IMR-90 (cell line): ENCODE measurements at regions not wholly inside any gene's neighbourhood (a gene's known extent, or its start where the extent isn't known, plus 50 kb on each side); places are given as distances from the start of the nearest gene placed in this dataset.

Source experiments
- ATAC-seq: fragments of 200-7000 bp; cut with Tn5 transposase; 2 replicates; pipeline ENCODE4 v1.9.1; 2020; ENCODE audit warnings: low read depth, mild to moderate bottlenecking, moderate library complexity
- BruUV-seq: library from RNA; stranded (reverse); fragments of 400-500 nt; replicated peaks from 2 replicates; lab custom pipeline; 2021; lab: Mats Ljungman, UMichigan
- CTCF ChIA-PET: fragments of 300-600 bp; formaldehyde crosslinking; extraction: SDS; loops from one replicate; lab custom pipeline; 2021; ENCODE audit warnings: antibody characterized with exemption; lab: Yijun Ruan, JAX
- POLR2A ChIA-PET: fragments of 300-600 bp; sonication (Branson Sonifier 250); formaldehyde crosslinking; loops from one replicate; lab custom pipeline; 2022; ENCODE audit warnings: antibody characterized with exemption; ENCODE audit not compliant: unreplicated experiment; lab: Charles Lee
- DNase-seq: peaks from one replicate; pipeline ENCODE4 v3.0.0; 2013
- H2AFZ ChIP-seq: replicated peaks from 2 replicates; pipeline ENCODE3; 2013; ENCODE audit warnings: low read length, mild to moderate bottlenecking; ENCODE audit not compliant: poor library complexity
- H2AK5ac ChIP-seq: 2 replicates; pipeline ENCODE4 v1.6.1; 2013; ENCODE audit warnings: low read depth, low read length, inconsistent platforms
- H2AK9ac ChIP-seq: replicated peaks from 2 replicates; pipeline ENCODE3; 2013; ENCODE audit warnings: mild to moderate bottlenecking, low read depth, low read length, moderate library complexity; ENCODE audit not compliant: poor library complexity
- H2BK120ac ChIP-seq: 2 replicates; pipeline ENCODE4 v1.6.1; 2013; ENCODE audit warnings: low read depth, low read length, inconsistent platforms
- H2BK15ac ChIP-seq: 3 replicates; pipeline ENCODE4 v1.6.1; 2013; ENCODE audit warnings: low read depth, low read length, inconsistent platforms
- H2BK20ac ChIP-seq: 2 replicates; pipeline ENCODE4 v1.6.1; 2013; ENCODE audit warnings: low read depth, mild to moderate bottlenecking, inconsistent platforms, low read length, moderate library complexity
- H2BK5ac ChIP-seq: 2 replicates; pipeline ENCODE4 v1.6.1; 2013; ENCODE audit warnings: mild to moderate bottlenecking, low read depth, low read length, inconsistent platforms; ENCODE audit not compliant: poor library complexity, severe bottlenecking
- H3K14ac ChIP-seq: replicated peaks from 2 replicates; pipeline ENCODE4 v1.6.1; 2013; ENCODE audit warnings: low read depth, low read length, inconsistent platforms
- H3K18ac ChIP-seq: 2 replicates; pipeline ENCODE4 v1.6.1; 2013; ENCODE audit warnings: low read depth, low read length, control low read depth
- H3K23ac ChIP-seq: 2 replicates; pipeline ENCODE4 v1.6.1; 2013; ENCODE audit warnings: low read depth, low read length, inconsistent platforms
- H3K27ac ChIP-seq: 2 replicates; pipeline ENCODE4 v1.5.1; 2013; ENCODE audit warnings: mild to moderate bottlenecking, control low read depth, low read length; ENCODE audit not compliant: insufficient read depth
- H3K27me3 ChIP-seq: 2 replicates; pipeline ENCODE4 v1.6.1; 2013; ENCODE audit warnings: low read length; ENCODE audit not compliant: control insufficient read depth, insufficient read depth
- H3K36me3 ChIP-seq: 2 replicates; pipeline ENCODE4 v1.6.1; 2013; ENCODE audit warnings: low read length, mixed read lengths; ENCODE audit not compliant: control insufficient read depth, insufficient read depth
- H3K4ac ChIP-seq: 2 replicates; pipeline ENCODE4 v1.6.1; 2013; ENCODE audit warnings: low read depth, low read length, inconsistent platforms
- H3K4me1 ChIP-seq: 2 replicates; pipeline ENCODE4 v1.6.1; 2013; ENCODE audit warnings: low read length, mixed read lengths; ENCODE audit not compliant: control insufficient read depth, insufficient read depth
- H3K4me2 ChIP-seq: 2 replicates; pipeline ENCODE4 v1.6.1; 2013; ENCODE audit warnings: low read depth, mild to moderate bottlenecking, control low read depth, low read length, moderate library complexity
- H3K4me3 ChIP-seq: 2 replicates; pipeline ENCODE4 v1.5.1; 2013; ENCODE audit warnings: low read depth, mild to moderate bottlenecking, control low read depth, low read length, moderate library complexity; ENCODE audit not compliant: insufficient read depth
- H3K56ac ChIP-seq: 2 replicates; pipeline ENCODE4 v1.6.1; 2013; ENCODE audit warnings: low read length, inconsistent platforms; ENCODE audit not compliant: insufficient read depth; ENCODE audit errors: extremely low read depth
- H3K79me1 ChIP-seq, 2 experiments: 2 replicates each; pipeline ENCODE4 v1.6.1; 2013; ENCODE audit warnings: low read length in 2 of 2, inconsistent platforms in 1 of 2, low read depth in 1 of 2
- H3K9ac ChIP-seq: 2 replicates; pipeline ENCODE4 v1.6.1; 2013; ENCODE audit warnings: low read depth, low read length, control low read depth
- H3K9me1 ChIP-seq: 2 replicates; pipeline ENCODE4 v1.6.1; 2013; ENCODE audit warnings: low read length, inconsistent platforms; ENCODE audit not compliant: insufficient read depth
- H3K9me3 ChIP-seq: 2 replicates; pipeline ENCODE4 v1.6.1; 2013; ENCODE audit warnings: low read length; ENCODE audit not compliant: control insufficient read depth, insufficient read depth
- H4K20me1 ChIP-seq: 2 replicates; pipeline ENCODE4 v1.6.1; 2013; ENCODE audit warnings: low read length, inconsistent platforms; ENCODE audit not compliant: insufficient read depth
- H4K5ac ChIP-seq: 2 replicates; pipeline ENCODE4 v1.6.1; 2013; ENCODE audit warnings: mild to moderate bottlenecking, low read depth, low read length, control low read depth
- H4K8ac ChIP-seq, 2 experiments: 2 replicates each; pipeline ENCODE4 v1.6.1; 2013; ENCODE audit warnings: low read depth in 2 of 2, low read length in 2 of 2, control low read depth in 1 of 2, inconsistent platforms in 1 of 2
- H4K91ac ChIP-seq: 2 replicates; pipeline ENCODE4 v1.6.1; 2013; ENCODE audit warnings: low read depth, low read length, inconsistent platforms; ENCODE audit not compliant: insufficient read depth
- CHD1 ChIP-seq: IDR thresholded peaks from 2 replicates; pipeline ENCODE4 v1.6.1; 2012; ENCODE audit warnings: low read depth, low read length, improper control_type of control experiment
- CTCF ChIP-seq: conservative IDR thresholded peaks from 2 replicates; pipeline ENCODE4 v1.5.1; 2012; ENCODE audit warnings: mild to moderate bottlenecking, low read depth, low read length, improper control_type of control experiment
- FOS ChIP-seq: fragments of 150-350 bp; IDR thresholded peaks from 2 replicates; pipeline ENCODE4 v1.6.1; 2016; ENCODE audit warnings: low read depth, low read length
- MAFK ChIP-seq: IDR thresholded peaks from 2 replicates; pipeline ENCODE4 v1.6.1; 2012; ENCODE audit warnings: low read depth, low read length, improper control_type of control experiment
- NFE2L2 ChIP-seq: fragments of 150-350 bp; IDR thresholded peaks from 2 replicates; pipeline ENCODE4 v1.6.1; 2016; ENCODE audit warnings: low read depth, mild to moderate bottlenecking, low read length
- RFX5 ChIP-seq: IDR thresholded peaks from 2 replicates; pipeline ENCODE4 v1.8.0; 2012; ENCODE audit warnings: low read depth, mild to moderate bottlenecking, low read length, moderate library complexity
- USF2 ChIP-seq: fragments of 150-350 bp; IDR thresholded peaks from 2 replicates; pipeline ENCODE4 v1.6.1; 2017; ENCODE audit warnings: mild to moderate bottlenecking, antibody characterized with exemption, low read length, low read depth
- WGBS, 2 experiments: methylation state at CpG; one replicate each; pipeline versions ENCODE4 v1.1.5 to v1.1.7; 2013; ENCODE audit warnings: missing lambda C conversion rate in 2 of 2; ENCODE audit not compliant: insufficient read length in 1 of 2; ENCODE audit errors: extremely low coverage in 2 of 2; 5-methylcytosine and 5-hydroxymethylcytosine counted together
- dilution Hi-C: fragments of 300-500 bp; cut with HindIII; formaldehyde crosslinking; loops from one replicate; pipeline ENCODE4 v1.14.3; 2018; ENCODE audit warnings: low sequenced_read_pairs; ENCODE audit not compliant: unreplicated experiment
- in situ Hi-C: fragments of 300-500 bp; cut with MboI; formaldehyde crosslinking; loops from 3 replicates; pipeline ENCODE4 v1.14.3; 2019; ENCODE audit warnings: low sequenced_read_pairs, inconsistent platforms, mixed read lengths
- intact Hi-C: fragments of 100-400 bp; cut with micrococcal nuclease; formaldehyde crosslinking; loops from 2 replicates; pipeline ENCODE4 v1.10.0; 2022
- TF ChIP-seq, protein P1 (sequence below): fragments of 150-350 bp; IDR thresholded peaks from 2 replicates; pipeline ENCODE4 v1.6.1; 2016; ENCODE audit warnings: low read depth, mild to moderate bottlenecking, low read length, moderate library complexity, borderline replicate concordance

DNA sequence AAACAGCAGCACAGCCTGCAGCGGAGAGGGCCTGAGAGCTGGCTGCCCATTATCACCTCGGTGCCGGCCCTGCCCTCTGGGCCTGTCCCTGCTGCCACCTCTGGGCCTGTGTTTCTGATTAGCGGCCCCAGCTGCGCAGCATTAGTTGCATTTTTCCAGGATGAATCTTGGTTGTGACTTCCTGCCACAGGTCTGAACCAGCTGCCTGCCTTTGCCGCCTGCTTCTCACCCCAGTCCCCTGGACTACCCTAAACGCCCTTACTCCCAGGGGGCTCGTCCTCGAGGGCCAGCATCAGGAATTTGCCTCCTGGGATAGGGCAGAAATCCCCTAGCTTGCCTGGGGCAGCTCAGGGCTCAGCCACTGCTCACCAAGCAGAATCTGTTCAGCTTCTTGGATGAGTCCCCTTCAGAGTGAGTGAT lies 342.8 kb downstream of the DYSF start:
- Histone ChIP-seq H4K8ac (no peak overlapping the region), H3K9me3 (no peaks in the 10 kb centered on the region), H4K20me1 (no peaks in the 10 kb centered on the region), H2BK5ac (no peak overlapping the region), H3K36me3 (no peaks in the 10 kb centered on the region), H4K5ac (no peak overlapping the region; the same call in 1 of the 2 replicates), H3K14ac (peak overlapping the region; percentile 26; the same call in 1 of the 2 replicates), H3K23ac (no peak overlapping the region), H3K9me1 (peaks cover 9% of the 10 kb centered on the region), H3K27ac (no peak overlapping the region), H3K9ac (no peak overlapping the region), H2BK15ac (0 out of 3 replicates have a peak overlapping the region, but pooled peaks have one; percentile 20), H3K4me1 (peaks cover 15% of the 10 kb centered on the region), H2AK9ac (no peak overlapping the region), H3K56ac (no peak overlapping the region), H2AK5ac (peak overlapping the region; percentile 13; the same call in 1 of the 2 replicates), H3K4me3 (no peak overlapping the region), H4K91ac (0 out of 2 replicates have a peak overlapping the region, but pooled peaks have one; percentile 42), H3K27me3 (peaks cover 10% of the 10 kb centered on the region), H2BK20ac (peak overlapping the region; percentile 27), H3K4ac (peak overlapping the region; percentile 4), H3K4me2 (no peak overlapping the region), H3K18ac (peak overlapping the region; percentile 50; the same call in 1 of the 2 replicates), H3K79me1 (no peaks in the 10 kb centered on the region), H2BK120ac (peak overlapping the region; percentile 81), H2AFZ (peak overlapping the region; percentile 67)
- in situ Hi-C loops, result loop anchor here (25.0 kb wide), 1 partner anchor 941 kb away; no protein-coding TSS in a partner anchor
- intact Hi-C loops, result loop anchor here (5.0 kb wide), 1 partner anchor 249 kb away; no protein-coding TSS in a partner anchor
- CTCF ChIA-PET, result interaction anchor here (1.3 to 4.9 kb wide), 2 partner anchors 186 to 354 kb away, joined by 6 to 30 read pairs; no protein-coding TSS in a partner anchor
- DNase-seq, result peak; percentile 26
- peak; percentile 15; the same call in 1 of the 2 replicates for ATAC-seq
- WGBS, 2 experiments, result 60% methylated on average over 2 of the region's 9 CpGs; no CpG with 5 or more reads in 1 of the 2 experiments
- POLR2A ChIA-PET, result no interaction called here
- dilution Hi-C loops, result no loop called here
- BruUV-seq, result no TSS peak
- TF ChIP-seq RFX5 (no peak), CHD1 (no peak), FOS (no peak), MAFK (no peak), USF2 (no peak), NFE2L2 (no peak), CTCF (no peak)
- TF ChIP-seq, protein P1, sequence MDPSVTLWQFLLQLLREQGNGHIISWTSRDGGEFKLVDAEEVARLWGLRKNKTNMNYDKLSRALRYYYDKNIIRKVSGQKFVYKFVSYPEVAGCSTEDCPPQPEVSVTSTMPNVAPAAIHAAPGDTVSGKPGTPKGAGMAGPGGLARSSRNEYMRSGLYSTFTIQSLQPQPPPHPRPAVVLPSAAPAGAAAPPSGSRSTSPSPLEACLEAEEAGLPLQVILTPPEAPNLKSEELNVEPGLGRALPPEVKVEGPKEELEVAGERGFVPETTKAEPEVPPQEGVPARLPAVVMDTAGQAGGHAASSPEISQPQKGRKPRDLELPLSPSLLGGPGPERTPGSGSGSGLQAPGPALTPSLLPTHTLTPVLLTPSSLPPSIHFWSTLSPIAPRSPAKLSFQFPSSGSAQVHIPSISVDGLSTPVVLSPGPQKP, result no peak
